HUES6 (cell line): ENCODE measurements at regions not wholly inside any gene's neighbourhood (a gene's known extent, or its start where the extent isn't known, plus 50 kb on each side); places are given as distances from the start of the nearest gene placed in this dataset.
"Not testable (repeated sequence)": the region's sequence is repeated elsewhere in the genome, so short reads cannot be mapped to it uniquely, and the experiment has no call there.

Experiments used
- H3K27ac ChIP-seq: 2 replicates; pipeline ENCODE4 v1.7.0; 2013; ENCODE audit warnings: low read depth, mild to moderate bottlenecking, low read length, inconsistent platforms
- H3K27me3 ChIP-seq: 2 replicates; pipeline ENCODE4 v1.6.1; 2013; ENCODE audit warnings: low read length; ENCODE audit not compliant: control insufficient read depth, insufficient read depth
- H3K36me3 ChIP-seq: 2 replicates; pipeline ENCODE4 v1.6.1; 2013; ENCODE audit warnings: low read length; ENCODE audit not compliant: control insufficient read depth, insufficient read depth
- H3K4me1 ChIP-seq: 2 replicates; pipeline ENCODE4 v1.6.1; 2013; ENCODE audit warnings: low read length; ENCODE audit not compliant: control insufficient read depth, insufficient read depth
- H3K4me3 ChIP-seq: 2 replicates; pipeline ENCODE4 v1.5.1; 2013; ENCODE audit warnings: low read depth, low read length
- H3K9ac ChIP-seq: one replicate; pipeline ENCODE4 v1.6.1; 2013; ENCODE audit warnings: mild to moderate bottlenecking, low read length
- H3K9me3 ChIP-seq: 2 replicates; pipeline ENCODE4 v1.6.1; 2013; ENCODE audit warnings: low read depth, low read length; ENCODE audit not compliant: control insufficient read depth, insufficient read depth

- not testable (repeated sequence) for H3K4me3 ChIP-seq, H3K27me3 ChIP-seq, H3K9ac ChIP-seq, H3K4me1 ChIP-seq, H3K27ac ChIP-seq, H3K9me3 ChIP-seq, H3K36me3 ChIP-seq
Observed at GRCh38 chr18:70395771-70396170, 106.9 kb downstream of the SOCS6 start.

DNA sequence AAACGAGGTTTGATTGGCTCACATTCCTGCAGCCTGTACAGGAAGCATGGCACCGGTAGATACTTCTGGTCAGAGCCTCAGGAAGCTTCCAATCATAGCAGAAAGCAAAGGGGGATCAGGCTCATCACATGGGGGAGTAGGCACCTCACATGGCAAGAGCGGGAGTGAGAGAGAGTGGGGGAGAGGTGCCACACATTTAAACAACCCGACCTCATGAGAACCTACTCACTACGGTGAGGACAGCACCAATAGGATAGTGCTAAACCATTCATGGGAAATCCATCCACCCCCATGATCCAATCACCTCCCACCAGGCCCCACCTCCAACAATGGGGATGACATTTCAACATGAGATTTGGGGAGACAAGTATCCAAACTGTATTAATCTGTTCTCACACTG is 105.8 kb downstream of the SOCS6 start:
- no peaks in the 10 kb centered on the region for H3K4me1 ChIP-seq
- no peak overlapping the region for H3K4me3 ChIP-seq
- H3K9ac ChIP-seq, result no peak overlapping the region
- no peaks in the 10 kb centered on the region for H3K27me3 ChIP-seq
- H3K36me3 ChIP-seq, result no peaks in the 10 kb centered on the region
- H3K27ac ChIP-seq, result no peak overlapping the region
- no peaks in the 10 kb centered on the region for H3K9me3 ChIP-seq

- H3K36me3 ChIP-seq, result no peaks in the 10 kb centered on the region
- H3K27ac ChIP-seq, result no peak overlapping the region
- no peak overlapping the region for H3K9ac ChIP-seq
- H3K9me3 ChIP-seq, result no peaks in the 10 kb centered on the region
- no peak overlapping the region for H3K4me3 ChIP-seq
- H3K27me3 ChIP-seq, result no peaks in the 10 kb centered on the region
- H3K4me1 ChIP-seq, result no peaks in the 10 kb centered on the region
Observed at GRCh38 chr18:70390371-70391090, 101.7 kb downstream of the SOCS6 start.

DNA sequence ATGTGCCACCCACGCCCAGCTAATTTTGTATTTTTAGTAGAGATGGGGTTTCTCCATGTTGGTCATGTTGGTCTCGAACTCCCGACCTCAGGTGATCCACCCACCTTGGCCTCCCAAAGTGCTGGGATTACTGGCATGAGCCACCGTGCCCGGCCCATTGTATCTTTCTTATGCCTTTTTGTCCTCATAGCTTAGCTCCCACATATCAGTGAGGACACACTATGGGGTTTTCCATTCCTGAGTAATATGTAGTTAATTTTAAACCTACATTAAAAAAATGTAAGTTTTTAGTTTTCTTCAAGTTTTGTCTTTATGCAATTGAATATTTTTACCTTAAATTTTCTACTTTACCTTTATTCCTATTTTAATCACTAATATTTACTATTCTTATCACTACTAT is 100.2 kb downstream of the SOCS6 start:
- not testable (repeated sequence) for H3K27me3 ChIP-seq, H3K9ac ChIP-seq, H3K36me3 ChIP-seq, H3K27ac ChIP-seq, H3K9me3 ChIP-seq, H3K4me3 ChIP-seq, H3K4me1 ChIP-seq

- Histone ChIP-seq H3K4me1 (no peaks in the 10 kb centered on the region), H3K9me3 (no peaks in the 10 kb centered on the region)
Observed at GRCh38 chr18:70387027-70387426, 98.2 kb downstream of the SOCS6 start.

GRCh38 chr18:70386582-70386981 is 97.7 kb downstream of the SOCS6 start:
- H3K27me3 ChIP-seq, result no peaks in the 10 kb centered on the region
- H3K9ac ChIP-seq, result no peak overlapping the region
- no peak overlapping the region for H3K4me3 ChIP-seq
- H3K9me3 ChIP-seq, result no peaks in the 10 kb centered on the region
- H3K36me3 ChIP-seq, result no peaks in the 10 kb centered on the region
- peaks cover 3% of the 10 kb centered on the region; the same call in 1 of the 2 replicates for H3K4me1 ChIP-seq
- H3K27ac ChIP-seq, result no peak overlapping the region

More at GRCh38 chr18:70387027-70387426, 98.2 kb downstream of the SOCS6 start:
- Histone ChIP-seq H3K27me3 (no peaks in the 10 kb centered on the region), H3K4me3 (no peak overlapping the region), H3K9ac (no peak overlapping the region), H3K36me3 (no peaks in the 10 kb centered on the region), H3K27ac (no peak overlapping the region)

DNA sequence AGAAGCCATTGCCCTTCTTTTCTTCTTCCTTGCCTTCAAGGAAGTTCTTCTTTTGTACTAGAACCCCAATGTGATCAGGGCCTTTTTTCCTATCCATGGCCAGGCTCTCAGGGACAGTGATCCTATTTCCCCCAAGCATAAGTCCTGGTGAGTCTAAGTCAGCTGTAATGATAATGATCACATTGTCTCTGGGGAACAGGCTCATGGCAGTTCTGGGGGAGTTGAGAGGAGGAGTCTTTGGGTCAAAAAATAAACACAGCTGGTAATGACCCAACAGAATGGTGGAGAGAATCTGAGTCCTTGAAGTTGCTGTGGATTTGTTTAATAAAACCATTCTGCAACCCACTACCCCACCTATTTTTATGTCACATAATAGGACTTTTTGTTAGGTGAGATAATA is 96.6 kb downstream of the SOCS6 start:
- Histone ChIP-seq H3K4me3 (no peak overlapping the region), H3K9ac (no peak overlapping the region), H3K27me3 (no peaks in the 10 kb centered on the region), H3K27ac (no peak overlapping the region), H3K9me3 (no peaks in the 10 kb centered on the region), H3K36me3 (no peaks in the 10 kb centered on the region), H3K4me1 (peaks cover 6% of the 10 kb centered on the region; the same call in 1 of the 2 replicates)

- Histone ChIP-seq H3K9ac (no peak overlapping the region), H3K4me1 (peaks cover 6% of the 10 kb centered on the region; the same call in 1 of the 2 replicates), H3K9me3 (no peaks in the 10 kb centered on the region), H3K27me3 (no peaks in the 10 kb centered on the region), H3K4me3 (no peak overlapping the region), H3K27ac (no peak overlapping the region), H3K36me3 (no peaks in the 10 kb centered on the region)
Observed at GRCh38 chr18:70384181-70384790, 95.4 kb downstream of the SOCS6 start.

- Histone ChIP-seq H3K36me3 (no peaks in the 10 kb centered on the region), H3K27me3 (no peaks in the 10 kb centered on the region), H3K9ac (no peak overlapping the region), H3K4me1 (peaks cover 6% of the 10 kb centered on the region; the same call in 1 of the 2 replicates), H3K4me3 (no peak overlapping the region), H3K9me3 (no peaks in the 10 kb centered on the region), H3K27ac (no peak overlapping the region)
Observed at GRCh38 chr18:70382992-70383717, 94.3 kb downstream of the SOCS6 start.

- Histone ChIP-seq H3K9me3 (no peaks in the 10 kb centered on the region), H3K4me3 (no peak overlapping the region), H3K9ac (no peak overlapping the region), H3K27ac (no peak overlapping the region), H3K36me3 (no peaks in the 10 kb centered on the region), H3K4me1 (peaks cover 6% of the 10 kb centered on the region; the same call in 1 of the 2 replicates), H3K27me3 (no peaks in the 10 kb centered on the region)
Observed at GRCh38 chr18:70382017-70382416, 93.2 kb downstream of the SOCS6 start.
